ENCODE measurements at regions not wholly inside any gene's neighbourhood (a gene's known extent, or its start where the extent isn't known, plus 50 kb on each side); places are given as distances from the start of the nearest gene placed in this dataset.
A peak's percentile ranks its signal among the peaks of the same experiment; 100 is the strongest.

- no peak overlapping the region for H3K27ac Mint-ChIP-seq (ENCODE audit: unreplicated experiment)
- no peak for DNase-seq (ENCODE audit: extremely low spot score, unreplicated experiment)
Measured at GRCh38 chr1:24990779-24991641, 60.9 kb upstream of the RUNX3 start.

DNA sequence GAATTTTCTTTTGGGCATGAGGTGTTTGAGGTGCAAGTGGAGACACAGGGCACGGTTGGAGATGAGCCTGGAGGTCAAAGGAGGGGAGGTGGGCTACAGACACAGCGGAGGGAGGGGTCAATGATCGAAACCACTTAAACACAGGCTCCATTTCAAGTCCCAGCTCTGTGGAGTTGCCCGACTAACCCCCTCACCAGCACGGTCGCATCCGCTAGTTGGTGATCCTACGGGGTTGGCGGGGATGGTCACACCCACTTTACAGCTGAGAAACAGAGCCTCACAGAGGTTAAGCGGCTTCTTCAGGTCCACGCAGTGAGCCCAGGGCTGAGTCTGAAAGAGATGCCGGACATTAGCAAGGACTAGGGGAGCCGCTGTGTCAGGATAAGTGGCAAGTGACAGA is 60.1 kb upstream of the RUNX3 start:
- Mint-ChIP-seq H3K27ac (ENCODE audit: unreplicated experiment) (no peak overlapping the region), H3K9me3 (ENCODE audit: unreplicated experiment) (no peaks in the 10 kb centered on the region), H3K27me3 (ENCODE audit: unreplicated experiment) (peaks cover 17% of the 10 kb centered on the region), H3K4me3 (ENCODE audit: unreplicated experiment) (no peak overlapping the region), H3K36me3 (ENCODE audit: unreplicated experiment) (peaks cover 2% of the 10 kb centered on the region), H3K4me1 (ENCODE audit: unreplicated experiment) (peaks cover 14% of the 10 kb centered on the region)
- TF ChIP-seq CTCF (IDR thresholded peaks at IDR 0.05): no peak
- DNase-seq (ENCODE audit: extremely low spot score, unreplicated experiment): no peak

More at GRCh38 chr1:24990779-24991641, 60.9 kb upstream of the RUNX3 start:
- TF ChIP-seq CTCF (IDR thresholded peaks at IDR 0.05): peak; percentile 32
- Mint-ChIP-seq H3K9me3 (ENCODE audit: unreplicated experiment) (no peaks in the 10 kb centered on the region), H3K36me3 (ENCODE audit: unreplicated experiment) (peaks cover 2% of the 10 kb centered on the region), H3K27me3 (ENCODE audit: unreplicated experiment) (peaks cover 17% of the 10 kb centered on the region), H3K4me1 (ENCODE audit: unreplicated experiment) (peaks cover 14% of the 10 kb centered on the region), H3K4me3 (ENCODE audit: unreplicated experiment) (no peak overlapping the region)

DNA sequence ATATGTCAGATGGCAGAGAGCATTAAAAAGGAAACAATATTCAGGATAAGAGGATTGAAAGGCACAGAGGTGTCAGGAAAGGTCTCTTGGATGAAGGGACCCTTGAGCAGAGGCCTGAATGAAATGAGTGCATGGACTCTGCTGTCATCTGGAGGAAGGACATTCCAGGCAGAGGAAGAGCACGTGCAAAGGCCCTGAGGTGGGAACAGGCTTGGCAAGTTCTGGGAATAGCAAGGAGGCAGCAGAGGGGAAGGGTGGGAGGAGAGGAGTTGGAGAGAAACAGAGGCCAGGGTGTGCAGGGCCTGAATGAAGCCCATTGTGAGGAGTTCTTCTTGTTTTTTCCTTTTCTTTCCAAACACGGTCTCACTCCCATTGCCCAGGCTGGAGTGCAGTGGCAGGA is 59.0 kb upstream of the RUNX3 start:
- Mint-ChIP-seq H3K27me3 (ENCODE audit: unreplicated experiment) (peaks cover 17% of the 10 kb centered on the region), H3K4me3 (ENCODE audit: unreplicated experiment) (no peak overlapping the region), H3K36me3 (ENCODE audit: unreplicated experiment) (peaks cover 2% of the 10 kb centered on the region), H3K27ac (ENCODE audit: unreplicated experiment) (no peak overlapping the region), H3K9me3 (ENCODE audit: unreplicated experiment) (no peaks in the 10 kb centered on the region), H3K4me1 (ENCODE audit: unreplicated experiment) (peaks cover 14% of the 10 kb centered on the region)
- no peak for DNase-seq (ENCODE audit: extremely low spot score, unreplicated experiment)
- TF ChIP-seq CTCF (IDR thresholded peaks at IDR 0.05): no peak

DNA sequence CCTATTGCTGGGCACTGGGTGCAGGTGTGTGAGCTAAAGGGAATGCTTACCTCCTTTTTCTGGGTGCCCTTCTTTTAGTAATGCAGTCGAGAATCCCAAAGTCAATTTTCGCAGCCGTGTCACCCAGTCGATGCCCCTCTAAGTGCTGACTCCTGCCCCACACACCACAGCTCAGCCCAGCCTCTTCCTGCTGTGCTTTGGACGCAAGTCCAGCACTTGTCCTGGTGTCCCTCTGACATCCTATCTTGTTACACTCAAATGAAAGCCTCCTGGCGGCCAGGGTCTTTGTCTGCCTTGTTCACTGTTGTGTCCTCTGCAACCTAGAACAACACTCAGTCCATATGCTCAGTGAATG is 58.5 kb upstream of the RUNX3 start:
- DNase-seq (ENCODE audit: extremely low spot score, unreplicated experiment): no peak
- H3K4me1 Mint-ChIP-seq (ENCODE audit: unreplicated experiment): peaks cover 14% of the 10 kb centered on the region
- no peak overlapping the region for H3K27ac Mint-ChIP-seq (ENCODE audit: unreplicated experiment)
- H3K27me3 Mint-ChIP-seq (ENCODE audit: unreplicated experiment): peaks cover 17% of the 10 kb centered on the region
- TF ChIP-seq CTCF (IDR thresholded peaks at IDR 0.05): no peak
- H3K9me3 Mint-ChIP-seq (ENCODE audit: unreplicated experiment): no peaks in the 10 kb centered on the region
- H3K4me3 Mint-ChIP-seq (ENCODE audit: unreplicated experiment): no peak overlapping the region
- H3K36me3 Mint-ChIP-seq (ENCODE audit: unreplicated experiment): peaks cover 2% of the 10 kb centered on the region

DNA sequence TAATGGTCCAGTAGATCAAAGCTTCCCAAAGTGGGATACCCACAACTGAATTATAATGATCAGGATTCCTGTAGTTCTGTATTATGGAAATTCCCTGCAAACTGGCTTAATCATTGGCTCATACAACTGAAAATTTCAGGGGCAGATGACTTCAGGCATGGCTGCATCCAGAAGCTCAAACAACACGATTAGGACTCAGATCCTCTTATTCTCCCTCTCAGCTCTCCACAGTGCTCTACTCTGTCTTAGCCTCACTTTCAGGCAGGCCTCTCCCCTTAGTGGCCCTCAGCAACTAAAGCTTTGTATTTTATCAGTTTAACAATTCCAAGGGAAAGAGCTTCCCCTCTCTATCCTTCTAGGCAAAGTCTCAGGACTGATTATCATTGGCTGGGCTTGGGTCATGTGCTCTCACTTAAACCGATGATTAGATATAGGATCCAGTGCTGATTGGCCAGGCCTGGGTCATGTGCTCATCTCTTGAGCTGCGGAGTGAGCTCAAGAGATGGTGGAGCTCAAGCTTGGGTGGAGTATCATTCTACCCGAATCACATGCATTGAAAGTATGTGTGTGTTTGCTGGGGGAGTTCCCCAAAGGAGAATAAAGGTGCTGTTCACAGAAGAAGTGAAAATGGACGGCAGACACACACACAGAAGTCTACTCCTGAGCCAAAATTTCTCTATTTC is 57.9 kb upstream of the RUNX3 start:
- Mint-ChIP-seq H3K9me3 (ENCODE audit: unreplicated experiment) (no peaks in the 10 kb centered on the region), H3K27me3 (ENCODE audit: unreplicated experiment) (peaks cover 17% of the 10 kb centered on the region), H3K4me3 (ENCODE audit: unreplicated experiment) (no peak overlapping the region), H3K27ac (ENCODE audit: unreplicated experiment) (no peak overlapping the region), H3K4me1 (ENCODE audit: unreplicated experiment) (peaks cover 14% of the 10 kb centered on the region), H3K36me3 (ENCODE audit: unreplicated experiment) (peaks cover 2% of the 10 kb centered on the region)
- TF ChIP-seq CTCF (IDR thresholded peaks at IDR 0.05): no peak
- DNase-seq (ENCODE audit: extremely low spot score, unreplicated experiment): no peak

All from osteocyte (in vitro differentiated cells).